GM19035 (cell line): ENCODE measurements at regions not wholly inside any gene's neighbourhood (a gene's known extent, or its start where the extent isn't known, plus 50 kb on each side); places are given as distances from the start of the nearest gene placed in this dataset.

Source experiments
- ATAC-seq: cut with Tn5 transposase; IDR thresholded peaks from one replicate; pipeline ENCODE4 v1.9.1; 2021; ENCODE audit not compliant: unreplicated experiment

- no peak for ATAC-seq
Observed at GRCh38 chr5:14019768-14020290, 75.3 kb upstream of the DNAH5 start.

DNA sequence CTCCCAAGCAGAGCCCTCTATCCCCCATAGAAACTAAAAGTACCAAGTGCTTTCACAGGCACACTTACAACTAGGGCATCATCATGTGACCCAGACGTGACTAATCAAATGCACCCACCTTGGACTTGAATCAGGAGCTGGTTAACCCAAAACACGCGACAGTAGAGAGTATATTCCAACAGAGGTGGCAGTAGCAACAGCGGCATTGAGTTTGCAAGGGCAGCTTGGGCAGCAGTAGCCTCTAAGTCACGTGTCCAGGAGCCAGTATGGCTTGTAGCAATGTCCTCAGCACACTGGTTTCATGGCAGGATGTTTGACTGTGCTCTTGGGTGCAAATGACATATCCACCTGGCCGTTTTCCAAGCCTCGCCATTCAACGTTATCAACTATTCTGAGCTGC is 73.4 kb upstream of the DNAH5 start:
- ATAC-seq, result no peak

DNA sequence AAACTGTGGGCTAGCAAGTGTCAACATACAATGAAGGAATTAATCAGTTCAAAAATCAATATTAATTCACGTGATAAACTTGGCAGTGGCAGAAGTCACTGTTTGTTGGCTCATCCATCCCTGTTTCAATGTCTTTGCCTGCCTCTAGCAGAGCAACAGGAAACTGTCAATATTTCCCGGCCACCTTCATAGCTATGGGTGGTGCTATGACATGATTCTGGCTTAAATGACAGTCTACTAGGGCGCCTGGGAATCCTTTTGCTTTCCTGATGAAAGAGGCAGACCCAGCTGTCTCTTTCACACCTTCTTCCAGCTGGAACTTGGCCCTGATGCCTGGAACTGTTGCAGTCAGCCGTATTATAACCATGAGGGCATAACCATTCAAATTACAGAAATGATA is 72.1 kb upstream of the DNAH5 start:
- no peak for ATAC-seq

- ATAC-seq, result peak; percentile 93
Observed at GRCh38 chr5:14011089-14012020, 66.9 kb upstream of the DNAH5 start.

DNA sequence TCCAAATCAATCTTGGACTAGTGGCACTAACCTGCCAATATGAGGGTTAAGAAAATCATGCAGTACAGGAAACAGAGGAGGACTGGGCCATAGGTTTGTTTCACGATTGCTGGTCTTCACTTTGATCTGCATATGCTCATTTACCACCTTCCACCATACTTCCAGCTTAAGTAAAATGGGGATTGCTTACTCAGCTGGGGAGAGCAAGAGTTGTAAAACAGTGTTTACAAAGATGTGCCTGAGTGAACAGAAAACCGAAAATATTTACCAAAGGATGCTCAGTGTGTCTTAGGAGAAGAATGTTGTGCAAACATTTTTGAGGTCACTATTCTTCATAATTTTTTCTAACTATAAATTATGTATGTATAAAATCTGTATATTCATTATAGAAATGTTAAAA is 65.1 kb upstream of the DNAH5 start:
- ATAC-seq, result no peak

- ATAC-seq, result no peak
Observed at GRCh38 chr5:14008819-14009311, 64.4 kb upstream of the DNAH5 start.

GRCh38 chr5:14006823-14007520 is 62.5 kb upstream of the DNAH5 start:
- ATAC-seq, result no peak

GRCh38 chr5:14004598-14005394 is 60.3 kb upstream of the DNAH5 start:
- no peak for ATAC-seq

DNA sequence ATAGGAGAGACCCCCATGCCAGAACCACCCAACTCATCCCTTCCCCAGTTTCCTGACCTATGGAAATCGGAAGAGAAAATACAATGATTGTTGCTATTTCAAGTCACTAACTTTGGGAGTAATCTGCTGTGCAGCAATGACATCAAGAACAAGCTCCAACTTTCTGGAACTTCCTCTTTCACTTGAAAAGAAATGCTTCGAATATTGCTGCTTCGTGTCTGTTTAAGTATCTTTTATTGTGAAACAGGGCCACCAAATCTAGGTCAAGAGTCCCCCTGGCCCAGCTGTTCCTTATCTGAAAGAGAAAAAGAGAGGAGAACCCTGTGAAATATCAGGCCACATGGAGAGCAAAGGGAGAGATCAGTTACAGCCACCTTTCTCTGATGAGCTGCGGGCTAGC is 59.4 kb upstream of the DNAH5 start:
- ATAC-seq, result no peak

- no peak for ATAC-seq
Observed at GRCh38 chr5:14003513-14003912, 59.0 kb upstream of the DNAH5 start.

- no peak for ATAC-seq
Observed at GRCh38 chr5:13998254-13998653, 53.8 kb upstream of the DNAH5 start.

GRCh38 chr5:13997514-13997913 is 53.0 kb upstream of the DNAH5 start:
- no peak for ATAC-seq

DNA sequence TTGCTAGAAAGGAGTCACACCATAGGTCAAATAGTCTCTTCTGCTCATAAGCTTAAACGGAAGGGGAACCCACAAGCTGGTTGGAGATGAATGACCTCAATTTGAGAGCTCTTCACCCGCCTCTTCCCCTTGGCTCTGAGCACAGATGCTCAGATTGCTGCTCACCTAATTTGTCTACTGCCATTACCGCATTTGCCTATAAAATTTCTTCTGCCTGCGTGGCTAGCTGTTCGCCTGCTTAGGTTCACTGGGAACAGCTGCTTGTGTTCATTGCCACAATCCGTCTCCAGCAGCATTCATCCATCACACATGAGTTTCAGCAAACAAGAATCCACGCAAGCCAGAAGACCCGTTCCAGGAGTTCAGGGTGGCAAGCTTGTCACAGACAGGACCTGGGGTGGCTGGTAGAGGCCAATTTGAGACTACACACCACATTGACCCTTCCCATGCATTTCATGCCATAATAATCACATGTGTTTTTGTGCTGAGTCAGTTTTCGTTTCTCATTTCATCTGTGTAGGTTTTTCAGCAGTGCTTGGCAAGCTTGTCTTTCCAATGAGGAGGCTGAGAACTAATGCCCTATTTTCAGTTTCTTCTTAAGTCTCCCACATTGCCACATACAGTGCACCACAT is 50.2 kb upstream of the DNAH5 start:
- ATAC-seq, result no peak
